OCI-LY7 (cell line): ENCODE measurements at regions not wholly inside any gene's neighbourhood (a gene's known extent, or its start where the extent isn't known, plus 50 kb on each side); places are given as distances from the start of the nearest gene placed in this dataset.

Source experiments
- CTCF ChIP-seq: fragments of 200-600 bp; sonication (generic); conservative IDR thresholded peaks from 2 replicates; pipeline ENCODE4 v1.5.1; 2014; ENCODE audit warnings: mild to moderate bottlenecking, antibody characterized with exemption, low read length, moderate library complexity, mixed read lengths
- EZH2phosphoT487 ChIP-seq: fragments of 200-600 bp; sonication (generic); IDR thresholded peaks from 2 replicates; pipeline ENCODE4 v1.6.1; 2018; ENCODE audit warnings: low read depth, borderline replicate concordance, mild to moderate bottlenecking, mixed run types, antibody characterized with exemption, low read length, moderate library complexity, mixed read lengths

GRCh38 chr5:74461251-74461650 is 179.3 kb downstream of the ENC1 start:
- TF ChIP-seq CTCF: no peak
- no peak for TF ChIP-seq EZH2phosphoT487
